Neural cell (in vitro differentiated cells): ENCODE measurements at regions not wholly inside any gene's neighbourhood (a gene's known extent, or its start where the extent isn't known, plus 50 kb on each side); places are given as distances from the start of the nearest gene placed in this dataset.

Source experiments
- H2AFZ ChIP-seq: fragments of 200-600, 300-800 bp; sonication (generic), shearing (Covaris generic); 2 replicates; pipeline ENCODE4 v1.6.0; 2014; ENCODE audit warnings: low read depth, mild to moderate bottlenecking, antibody characterized with exemption, low read length, moderate library complexity
- H3F3A ChIP-seq: fragments of 200-600 bp; shearing (Covaris generic); 2 replicates; pipeline ENCODE4 v1.6.1; 2016; ENCODE audit warnings: mild to moderate bottlenecking, moderate library complexity, mixed read lengths, antibody characterized with exemption, low read length; ENCODE audit not compliant: insufficient read depth, poor library complexity, severe bottlenecking
- H3K27ac ChIP-seq: fragments of 200-600, 300-800 bp; sonication (generic), shearing (Covaris generic); 2 replicates; pipeline ENCODE4 v1.5.1; 2014; ENCODE audit warnings: mild to moderate bottlenecking, low read length, moderate library complexity
- H3K27me3 ChIP-seq: fragments of 300-800, 200-600 bp; sonication (generic), shearing (Covaris generic); 2 replicates; pipeline ENCODE4 v1.6.0; 2014; ENCODE audit warnings: mild to moderate bottlenecking, low read depth, low read length, moderate library complexity; ENCODE audit not compliant: insufficient read depth
- H3K36me3 ChIP-seq: fragments of 300-800, 200-600 bp; sonication (generic), shearing (Covaris generic); 2 replicates; pipeline ENCODE4 v1.5.1; 2014; ENCODE audit warnings: mild to moderate bottlenecking, antibody characterized with exemption, low read length, moderate library complexity; ENCODE audit not compliant: insufficient read depth
- H3K4me2 ChIP-seq: fragments of 300-800, 200-600 bp; sonication (generic), shearing (Covaris generic); 2 replicates; pipeline ENCODE4 v1.6.0; 2014; ENCODE audit warnings: mild to moderate bottlenecking, low read length
- H3K4me3 ChIP-seq: fragments of 300-800, 200-600 bp; sonication (generic), shearing (Covaris generic); 2 replicates; pipeline ENCODE4 v1.5.1; 2014; ENCODE audit warnings: mild to moderate bottlenecking, low read length, moderate library complexity
- H3K79me2 ChIP-seq: fragments of 200-600 bp; shearing (Covaris generic); replicated peaks from 2 replicates; pipeline ENCODE4 v1.6.0; 2014; ENCODE audit warnings: mild to moderate bottlenecking, low read length, moderate library complexity; ENCODE audit not compliant: insufficient read depth
- H3K9ac ChIP-seq: fragments of 300-800, 200-600 bp; sonication (generic), shearing (Covaris generic); 2 replicates; pipeline ENCODE4 v1.6.1; 2016; ENCODE audit warnings: mild to moderate bottlenecking, low read length, mixed read lengths
- H3K9me2 ChIP-seq: fragments of 200-600 bp; shearing (Covaris generic); 2 replicates; pipeline ENCODE4 v1.6.1; 2016; ENCODE audit warnings: mild to moderate bottlenecking, low read length, mixed read lengths; ENCODE audit not compliant: insufficient read depth
- H3K9me3 ChIP-seq: fragments of 200-600, 300-800 bp; sonication (generic), shearing (Covaris generic); 2 replicates; pipeline ENCODE4 v1.6.1; 2016; ENCODE audit warnings: mild to moderate bottlenecking, mixed run types, low read length, moderate library complexity, mixed read lengths
- H4K20me1 ChIP-seq: fragments of 200-600 bp; shearing (Covaris generic); 2 replicates; pipeline ENCODE4 v1.6.1; 2016; ENCODE audit warnings: mild to moderate bottlenecking, mixed run types; ENCODE audit not compliant: insufficient read depth
- EP300 ChIP-seq: fragments of 450-650 bp; conservative IDR thresholded peaks from 2 replicates; pipeline ENCODE4 v1.6.1; 2014; ENCODE audit warnings: antibody characterized with exemption, mild to moderate bottlenecking, moderate library complexity; ENCODE audit not compliant: poor library complexity, severe bottlenecking
- MXI1 ChIP-seq: fragments of 450-650 bp; conservative IDR thresholded peaks from 2 replicates; pipeline ENCODE4 v1.6.1; 2014; ENCODE audit warnings: antibody characterized with exemption, mild to moderate bottlenecking; ENCODE audit not compliant: poor library complexity, severe bottlenecking
- POLR2AphosphoS5 ChIP-seq: IDR thresholded peaks from 2 replicates; pipeline ENCODE4 v1.6.1; 2012
- RAD21 ChIP-seq: fragments of 450-650 bp; conservative IDR thresholded peaks from 2 replicates; pipeline ENCODE4 v1.6.1; 2014; ENCODE audit warnings: antibody characterized with exemption, mild to moderate bottlenecking, moderate library complexity
- TF ChIP-seq, protein P1 (sequence below): IDR thresholded peaks from 2 replicates; pipeline ENCODE4 v1.6.1; 2012; ENCODE audit warnings: borderline replicate concordance
- TF ChIP-seq, protein P2 (sequence below): fragments of 450-650 bp; IDR thresholded peaks from 2 replicates; pipeline ENCODE4 v1.5.1; 2014; ENCODE audit warnings: antibody characterized with exemption, mild to moderate bottlenecking, moderate library complexity; ENCODE audit not compliant: poor library complexity, severe bottlenecking

DNA sequence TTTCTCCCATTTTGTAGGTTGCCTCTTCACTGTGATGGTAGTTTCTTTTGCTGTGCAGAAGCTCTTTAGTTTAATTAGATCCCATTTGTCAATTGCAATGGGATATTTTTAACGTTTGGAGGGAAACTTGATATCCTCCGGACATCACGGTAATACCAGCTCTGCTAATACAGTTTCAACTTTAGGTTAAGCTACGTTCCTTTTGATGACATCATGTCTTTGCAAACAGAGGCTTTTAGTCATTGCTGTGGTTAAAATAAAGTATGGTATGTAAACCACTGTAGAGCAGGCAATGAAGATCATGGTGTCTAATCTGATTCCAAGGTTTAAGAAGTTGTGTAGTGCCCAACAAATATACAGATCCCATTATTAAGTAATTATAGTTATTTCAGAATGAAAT is 168.0 kb upstream of the CHD6 start:
- TF ChIP-seq, protein P1, sequence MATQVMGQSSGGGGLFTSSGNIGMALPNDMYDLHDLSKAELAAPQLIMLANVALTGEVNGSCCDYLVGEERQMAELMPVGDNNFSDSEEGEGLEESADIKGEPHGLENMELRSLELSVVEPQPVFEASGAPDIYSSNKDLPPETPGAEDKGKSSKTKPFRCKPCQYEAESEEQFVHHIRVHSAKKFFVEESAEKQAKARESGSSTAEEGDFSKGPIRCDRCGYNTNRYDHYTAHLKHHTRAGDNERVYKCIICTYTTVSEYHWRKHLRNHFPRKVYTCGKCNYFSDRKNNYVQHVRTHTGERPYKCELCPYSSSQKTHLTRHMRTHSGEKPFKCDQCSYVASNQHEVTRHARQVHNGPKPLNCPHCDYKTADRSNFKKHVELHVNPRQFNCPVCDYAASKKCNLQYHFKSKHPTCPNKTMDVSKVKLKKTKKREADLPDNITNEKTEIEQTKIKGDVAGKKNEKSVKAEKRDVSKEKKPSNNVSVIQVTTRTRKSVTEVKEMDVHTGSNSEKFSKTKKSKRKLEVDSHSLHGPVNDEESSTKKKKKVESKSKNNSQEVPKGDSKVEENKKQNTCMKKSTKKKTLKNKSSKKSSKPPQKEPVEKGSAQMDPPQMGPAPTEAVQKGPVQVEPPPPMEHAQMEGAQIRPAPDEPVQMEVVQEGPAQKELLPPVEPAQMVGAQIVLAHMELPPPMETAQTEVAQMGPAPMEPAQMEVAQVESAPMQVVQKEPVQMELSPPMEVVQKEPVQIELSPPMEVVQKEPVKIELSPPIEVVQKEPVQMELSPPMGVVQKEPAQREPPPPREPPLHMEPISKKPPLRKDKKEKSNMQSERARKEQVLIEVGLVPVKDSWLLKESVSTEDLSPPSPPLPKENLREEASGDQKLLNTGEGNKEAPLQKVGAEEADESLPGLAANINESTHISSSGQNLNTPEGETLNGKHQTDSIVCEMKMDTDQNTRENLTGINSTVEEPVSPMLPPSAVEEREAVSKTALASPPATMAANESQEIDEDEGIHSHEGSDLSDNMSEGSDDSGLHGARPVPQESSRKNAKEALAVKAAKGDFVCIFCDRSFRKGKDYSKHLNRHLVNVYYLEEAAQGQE: no peak
- TF ChIP-seq, protein P2, sequence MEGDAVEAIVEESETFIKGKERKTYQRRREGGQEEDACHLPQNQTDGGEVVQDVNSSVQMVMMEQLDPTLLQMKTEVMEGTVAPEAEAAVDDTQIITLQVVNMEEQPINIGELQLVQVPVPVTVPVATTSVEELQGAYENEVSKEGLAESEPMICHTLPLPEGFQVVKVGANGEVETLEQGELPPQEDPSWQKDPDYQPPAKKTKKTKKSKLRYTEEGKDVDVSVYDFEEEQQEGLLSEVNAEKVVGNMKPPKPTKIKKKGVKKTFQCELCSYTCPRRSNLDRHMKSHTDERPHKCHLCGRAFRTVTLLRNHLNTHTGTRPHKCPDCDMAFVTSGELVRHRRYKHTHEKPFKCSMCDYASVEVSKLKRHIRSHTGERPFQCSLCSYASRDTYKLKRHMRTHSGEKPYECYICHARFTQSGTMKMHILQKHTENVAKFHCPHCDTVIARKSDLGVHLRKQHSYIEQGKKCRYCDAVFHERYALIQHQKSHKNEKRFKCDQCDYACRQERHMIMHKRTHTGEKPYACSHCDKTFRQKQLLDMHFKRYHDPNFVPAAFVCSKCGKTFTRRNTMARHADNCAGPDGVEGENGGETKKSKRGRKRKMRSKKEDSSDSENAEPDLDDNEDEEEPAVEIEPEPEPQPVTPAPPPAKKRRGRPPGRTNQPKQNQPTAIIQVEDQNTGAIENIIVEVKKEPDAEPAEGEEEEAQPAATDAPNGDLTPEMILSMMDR: no peak
- TF ChIP-seq EP300: no peak
- no peak overlapping the region for H3K27ac ChIP-seq
- no peaks in the 10 kb centered on the region for H4K20me1 ChIP-seq
- no peak overlapping the region for H3K4me3 ChIP-seq
- H3K9me3 ChIP-seq: no peaks in the 10 kb centered on the region
- H3K4me2 ChIP-seq: no peak overlapping the region
- H3K36me3 ChIP-seq: no peaks in the 10 kb centered on the region
- H3K9me2 ChIP-seq: no peaks in the 10 kb centered on the region
- no peak overlapping the region for H2AFZ ChIP-seq
- H3K27me3 ChIP-seq: no peaks in the 10 kb centered on the region
- no peaks in the 10 kb centered on the region for H3F3A ChIP-seq
- no peaks in the 10 kb centered on the region for H3K79me2 ChIP-seq
- H3K9ac ChIP-seq: no peak overlapping the region

DNA sequence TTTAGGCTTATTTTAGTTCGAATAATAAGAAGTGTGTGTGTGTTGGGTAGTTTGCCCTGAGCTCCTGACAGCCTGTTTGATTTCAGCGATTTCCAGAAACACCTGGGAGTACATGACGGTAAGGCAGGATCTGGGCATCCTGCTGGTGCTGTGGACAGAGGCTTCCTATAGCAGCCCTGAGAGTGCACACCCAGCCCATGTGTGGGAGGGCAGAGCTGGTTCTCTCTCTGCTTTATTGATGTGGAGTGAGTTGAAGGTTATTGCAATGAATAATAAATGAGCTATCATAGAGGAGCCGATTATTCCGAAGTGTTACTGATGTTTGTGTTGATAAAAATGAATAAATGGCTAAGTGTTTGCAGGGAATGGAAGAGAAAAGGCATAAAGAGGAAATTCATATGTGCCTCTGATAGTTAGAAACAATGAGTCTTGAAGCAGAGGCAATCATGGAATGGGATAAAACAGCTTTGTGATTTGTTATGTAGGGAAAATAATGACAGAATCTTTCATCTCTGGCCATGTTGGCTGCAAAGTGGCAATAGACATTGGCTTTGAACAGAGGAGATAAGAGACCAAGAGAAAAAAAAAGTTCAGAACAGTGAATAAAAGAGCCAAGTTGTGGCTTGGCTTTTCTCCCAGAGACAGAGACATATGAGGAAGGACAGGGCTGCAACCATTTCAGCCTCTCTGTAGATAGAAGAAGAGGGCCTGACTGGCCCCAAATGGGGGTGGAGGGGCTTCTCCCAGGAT is 166.2 kb upstream of the CHD6 start:
- Histone ChIP-seq H3K9me3 (no peaks in the 10 kb centered on the region), H3F3A (no peaks in the 10 kb centered on the region), H3K9me2 (no peaks in the 10 kb centered on the region), H3K36me3 (no peaks in the 10 kb centered on the region), H2AFZ (no peak overlapping the region), H3K79me2 (no peaks in the 10 kb centered on the region), H3K9ac (no peak overlapping the region), H4K20me1 (no peaks in the 10 kb centered on the region), H3K27me3 (peaks cover 2% of the 10 kb centered on the region), H3K4me3 (no peak overlapping the region), H3K27ac (no peak overlapping the region), H3K4me2 (peak overlapping the region; percentile 13)
- TF ChIP-seq RAD21: no peak
- TF ChIP-seq MXI1: no peak

DNA sequence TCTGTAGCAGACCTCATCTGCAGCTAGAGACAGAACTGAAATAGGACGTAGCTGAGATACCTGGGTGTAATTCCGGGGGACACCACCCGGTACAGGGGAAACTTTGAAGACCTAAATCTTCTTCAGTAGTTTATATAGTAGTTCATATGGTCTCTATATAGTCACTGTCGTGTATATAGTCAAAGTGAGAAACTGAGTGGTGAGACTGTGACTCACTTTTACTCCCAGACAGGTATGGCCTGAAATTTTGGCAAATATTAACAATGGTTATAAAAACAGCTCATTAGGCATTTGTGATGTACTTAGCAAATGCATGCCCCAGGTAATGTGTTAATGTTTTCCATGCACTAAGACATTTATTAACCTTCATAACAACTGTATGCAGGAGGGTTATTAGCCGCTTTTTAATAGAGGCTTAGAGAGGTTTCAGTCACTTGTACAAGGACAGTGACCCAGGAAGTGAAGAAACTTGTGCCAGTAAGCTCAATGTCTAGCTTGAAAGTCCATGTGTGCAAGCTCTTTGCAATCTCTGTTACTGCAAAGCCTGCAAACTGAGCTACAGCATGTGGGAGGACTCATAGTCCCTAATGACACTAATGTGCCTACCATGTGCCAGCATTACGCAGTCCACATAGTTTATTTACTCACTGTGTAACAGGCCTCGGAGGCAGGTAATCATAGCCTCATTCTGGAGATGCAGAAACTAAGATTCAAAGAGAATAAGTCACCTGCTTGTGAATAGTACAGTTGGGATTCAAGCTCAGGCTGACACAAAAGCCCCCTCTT is 165.4 kb upstream of the CHD6 start:
- Histone ChIP-seq H3K4me2 (peak overlapping the region; percentile 13), H3K4me3 (no peak overlapping the region), H2AFZ (no peak overlapping the region), H3K36me3 (no peaks in the 10 kb centered on the region), H3K79me2 (no peaks in the 10 kb centered on the region), H3K27me3 (peaks cover 10% of the 10 kb centered on the region), H3K9me3 (no peaks in the 10 kb centered on the region), H3K9me2 (no peaks in the 10 kb centered on the region), H4K20me1 (no peaks in the 10 kb centered on the region), H3K27ac (no peak overlapping the region), H3K9ac (no peak overlapping the region), H3F3A (no peaks in the 10 kb centered on the region)
- TF ChIP-seq POLR2AphosphoS5 (no peak), EP300 (no peak)
